ENCODE measurements at regions not wholly inside any gene's neighbourhood (a gene's known extent, or its start where the extent isn't known, plus 50 kb on each side); places are given as distances from the start of the nearest gene placed in this dataset.
"Not testable (repeated sequence)": the region's sequence is repeated elsewhere in the genome, so short reads cannot be mapped to it uniquely, and the experiment has no call there.

- Histone ChIP-seq H3K4me1 (no peaks in the 10 kb centered on the region), H3K36me3 (no peaks in the 10 kb centered on the region), H3K9me3 (no peaks in the 10 kb centered on the region), H3K27ac (no peak overlapping the region), H3K4me3 (no peak overlapping the region), H3K27me3 (no peaks in the 10 kb centered on the region)
- TF ChIP-seq POLR2A (IDR thresholded peaks at IDR 0.05) (no peak), POLR2AphosphoS5 (IDR thresholded peaks at IDR 0.05; ENCODE audit: insufficient read depth in 1 of 2, low read depth in 1 of 2) (no peak)
- TF ChIP-seq, protein P1, sequence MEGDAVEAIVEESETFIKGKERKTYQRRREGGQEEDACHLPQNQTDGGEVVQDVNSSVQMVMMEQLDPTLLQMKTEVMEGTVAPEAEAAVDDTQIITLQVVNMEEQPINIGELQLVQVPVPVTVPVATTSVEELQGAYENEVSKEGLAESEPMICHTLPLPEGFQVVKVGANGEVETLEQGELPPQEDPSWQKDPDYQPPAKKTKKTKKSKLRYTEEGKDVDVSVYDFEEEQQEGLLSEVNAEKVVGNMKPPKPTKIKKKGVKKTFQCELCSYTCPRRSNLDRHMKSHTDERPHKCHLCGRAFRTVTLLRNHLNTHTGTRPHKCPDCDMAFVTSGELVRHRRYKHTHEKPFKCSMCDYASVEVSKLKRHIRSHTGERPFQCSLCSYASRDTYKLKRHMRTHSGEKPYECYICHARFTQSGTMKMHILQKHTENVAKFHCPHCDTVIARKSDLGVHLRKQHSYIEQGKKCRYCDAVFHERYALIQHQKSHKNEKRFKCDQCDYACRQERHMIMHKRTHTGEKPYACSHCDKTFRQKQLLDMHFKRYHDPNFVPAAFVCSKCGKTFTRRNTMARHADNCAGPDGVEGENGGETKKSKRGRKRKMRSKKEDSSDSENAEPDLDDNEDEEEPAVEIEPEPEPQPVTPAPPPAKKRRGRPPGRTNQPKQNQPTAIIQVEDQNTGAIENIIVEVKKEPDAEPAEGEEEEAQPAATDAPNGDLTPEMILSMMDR (IDR thresholded peaks at IDR 0.05): no peak
- DNase-seq (ENCODE audit: extremely low spot score in 2 of 2): no peak
- intact Hi-C loops (cut with DNase I): no loop called here
Observed at GRCh38 chr12:7591531-7591930, 74.2 kb downstream of the APOBEC1 start.

GRCh38 chr12:7590085-7590484, 75.6 kb downstream of the APOBEC1 start:
- H3K27ac ChIP-seq; H3K27me3 ChIP-seq; H3K4me1 ChIP-seq; H3K4me3 ChIP-seq; H3K9me3 ChIP-seq; intact Hi-C loops (cut with DNase I); DNase-seq (ENCODE audit: extremely low spot score in 2 of 2); H3K36me3 ChIP-seq: not testable (repeated sequence)

- H3K4me3 ChIP-seq; H3K27ac ChIP-seq; H3K9me3 ChIP-seq; H3K4me1 ChIP-seq; H3K36me3 ChIP-seq; H3K27me3 ChIP-seq; DNase-seq (ENCODE audit: extremely low spot score in 2 of 2); intact Hi-C loops (cut with DNase I): not testable (repeated sequence)
- TF ChIP-seq, protein P1 (IDR thresholded peaks at IDR 0.05): peak in 2 of 3 experiments; percentile 30 to 31
Observed at GRCh38 chr12:7588742-7589329, 76.9 kb downstream of the APOBEC1 start.

DNA sequence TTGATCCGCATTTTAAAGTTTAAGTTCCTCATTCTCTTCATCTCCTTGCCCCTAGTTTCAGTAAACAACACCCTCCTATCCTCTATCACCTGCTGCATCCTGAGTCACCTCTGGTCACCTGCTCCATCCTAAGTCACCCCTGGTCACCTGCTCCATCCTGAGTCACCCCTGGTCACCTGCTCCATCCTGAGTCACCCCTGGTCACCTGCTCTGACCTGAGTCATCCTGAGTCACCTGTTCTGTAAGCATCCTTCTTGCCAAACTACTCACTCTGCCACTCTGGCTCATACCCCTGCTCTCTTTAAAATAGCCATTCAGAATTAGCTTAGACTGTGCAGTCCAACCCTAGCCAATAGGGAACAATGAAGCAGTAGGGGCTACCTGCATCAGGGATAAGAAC, 80.6 kb upstream of the CD163 start:
- H3K27ac ChIP-seq; H3K4me3 ChIP-seq; DNase-seq (ENCODE audit: extremely low spot score in 2 of 2); H3K4me1 ChIP-seq; H3K36me3 ChIP-seq; intact Hi-C loops (cut with DNase I); H3K27me3 ChIP-seq; H3K9me3 ChIP-seq: not testable (repeated sequence)

GRCh38 chr12:7583471-7583870, 79.9 kb upstream of the CD163 start:
- no peaks in the 10 kb centered on the region for H3K4me1 ChIP-seq
- no peaks in the 10 kb centered on the region for H3K27me3 ChIP-seq
- intact Hi-C loops (cut with DNase I): no loop called here
- no peaks in the 10 kb centered on the region for H3K9me3 ChIP-seq
- no peak for TF ChIP-seq POLR2AphosphoS5 (IDR thresholded peaks at IDR 0.05; ENCODE audit: insufficient read depth in 1 of 2, low read depth in 1 of 2)
- TF ChIP-seq, protein P1 (IDR thresholded peaks at IDR 0.05): no peak
- H3K36me3 ChIP-seq: no peaks in the 10 kb centered on the region
- no peak overlapping the region for H3K4me3 ChIP-seq
- H3K27ac ChIP-seq: no peak overlapping the region
- DNase-seq (ENCODE audit: extremely low spot score in 2 of 2): no peak

DNA sequence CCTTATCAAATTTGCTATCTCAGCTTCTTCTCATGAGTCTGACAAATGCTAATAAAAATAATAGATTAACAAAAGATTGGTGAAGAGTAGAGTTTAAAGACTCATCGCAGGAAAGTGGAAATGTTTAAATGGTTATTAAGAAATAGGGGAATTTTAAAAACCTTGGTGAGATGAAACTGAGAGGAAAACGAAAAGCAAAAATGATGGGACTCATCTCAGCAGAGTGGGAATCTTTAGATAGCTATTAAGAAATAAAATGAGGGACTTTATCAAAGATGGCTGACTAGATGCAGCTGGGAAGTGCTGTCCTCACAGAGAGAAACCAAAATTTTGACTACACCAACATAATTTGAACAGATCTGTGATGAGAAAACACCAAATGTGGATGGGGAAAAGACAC, 79.2 kb upstream of the CD163 start:
- TF ChIP-seq, protein P1 (IDR thresholded peaks at IDR 0.05): no peak
- TF ChIP-seq POLR2A (IDR thresholded peaks at IDR 0.05) (no peak), POLR2AphosphoS5 (IDR thresholded peaks at IDR 0.05; ENCODE audit: insufficient read depth in 1 of 2, low read depth in 1 of 2) (no peak)
- intact Hi-C loops (cut with DNase I): no loop called here
- H3K27me3 ChIP-seq: no peaks in the 10 kb centered on the region
- no peaks in the 10 kb centered on the region for H3K4me1 ChIP-seq
- H3K4me3 ChIP-seq: no peak overlapping the region
- no peaks in the 10 kb centered on the region for H3K36me3 ChIP-seq
- no peaks in the 10 kb centered on the region for H3K9me3 ChIP-seq
- H3K27ac ChIP-seq: no peak overlapping the region
- DNase-seq (ENCODE audit: extremely low spot score in 2 of 2): no peak

All from vagina (tissue), 2 donors.